Endothelial cell of umbilical vein (primary cell): ENCODE measurements at regions not wholly inside any gene's neighbourhood (a gene's known extent, or its start where the extent isn't known, plus 50 kb on each side); places are given as distances from the start of the nearest gene placed in this dataset.

Experiments
- BruUV-seq: library from RNA; stranded (reverse); fragments of 400-500 nt; replicated peaks from 2 replicates; lab custom pipeline; 2021; lab: Mats Ljungman, UMichigan
- CTCF ChIA-PET: fragments of 300-600, 350-600 bp; sonication (Branson Sonifier 250); formaldehyde crosslinking; loops from one replicate; lab custom pipeline; 2021; ENCODE audit warnings: antibody characterized with exemption, inconsistent platforms; lab: Charles Lee
- POLR2A ChIA-PET: fragments of 300-600, 350-600 bp; sonication (Branson Sonifier 250); formaldehyde crosslinking; loops from one replicate; lab custom pipeline; 2021; ENCODE audit warnings: antibody characterized with exemption, inconsistent platforms; lab: Charles Lee
- DNase-seq: peaks from one replicate; pipeline ENCODE4 v3.0.0-alpha.2; 2011; ENCODE audit warnings: low read depth, low spot score
- FAIRE-seq: peaks from 2 replicates; lab custom pipeline; 2011; peaks lifted over from hg19 to GRCh38; lab: Jason Lieb, UNC
- H2AFZ ChIP-seq: 2 replicates; pipeline ENCODE4 v1.6.0; 2012; ENCODE audit warnings: low read depth, low read length, control low read depth, inconsistent platforms
- H3K27ac ChIP-seq: 2 replicates; pipeline ENCODE4 v1.5.1; 2011; ENCODE audit warnings: low read depth, mild to moderate bottlenecking, control low read depth, low read length, moderate library complexity; ENCODE audit not compliant: insufficient read depth
- H3K27me3 ChIP-seq, 2 experiments: 2 replicates each; pipeline versions ENCODE4 v1.6.0 to v1.6.1; 2011; ENCODE audit warnings: low read length in 2 of 2, mixed read lengths in 1 of 2; ENCODE audit not compliant: control insufficient read depth in 2 of 2, insufficient read depth in 2 of 2
- H3K36me3 ChIP-seq, 2 experiments: 2 replicates in 1 of 2; 3 replicates in 1 of 2; pipeline ENCODE4 v1.5.1; 2011; ENCODE audit warnings: low read length in 2 of 2, mild to moderate bottlenecking in 1 of 2, moderate library complexity in 1 of 2; ENCODE audit not compliant: control insufficient read depth in 2 of 2, insufficient read depth in 2 of 2; ENCODE audit errors: extremely low read depth in 1 of 2
- H3K4me1 ChIP-seq: 3 replicates; pipeline ENCODE4 v1.5.1; 2011; ENCODE audit warnings: mild to moderate bottlenecking, low read length; ENCODE audit not compliant: control insufficient read depth, insufficient read depth; ENCODE audit errors: extremely low read depth
- H3K4me2 ChIP-seq: 2 replicates; pipeline ENCODE4 v1.6.1; 2011; ENCODE audit warnings: low read length, control low read depth, mixed read lengths; ENCODE audit not compliant: insufficient read depth
- H3K4me3 ChIP-seq, 3 experiments: fragments of 200-600 bp in 1 of 3; sonication (generic), shearing (Covaris generic) in 1 of 3; replicated peaks in 1 of 3; 2 replicates each; pipeline ENCODE4 v1.5.1; 2011 to 2016; ENCODE audit warnings: control low read depth in 3 of 3, low read length in 3 of 3, mild to moderate bottlenecking in 2 of 3, inconsistent platforms in 1 of 3, low read depth in 1 of 3, moderate library complexity in 1 of 3; ENCODE audit not compliant: insufficient read depth in 1 of 3
- H3K79me2 ChIP-seq: 2 replicates; pipeline ENCODE4 v1.6.0; 2012; ENCODE audit warnings: low read length, inconsistent platforms; ENCODE audit not compliant: control insufficient read depth, insufficient read depth
- H3K9ac ChIP-seq: replicated peaks from 2 replicates; pipeline ENCODE3; 2011; ENCODE audit warnings: low read length, control low read depth; ENCODE audit not compliant: insufficient read depth; ENCODE audit errors: extremely low read depth
- H3K9me1 ChIP-seq: replicated peaks from 3 replicates; pipeline ENCODE4 v1.6.0; 2011; ENCODE audit warnings: mild to moderate bottlenecking, low read length; ENCODE audit not compliant: control insufficient read depth, insufficient read depth; ENCODE audit errors: extremely low read depth
- H3K9me3 ChIP-seq: replicated peaks from 2 replicates; pipeline ENCODE4 v1.5.1; 2012; ENCODE audit warnings: low read length, inconsistent platforms; ENCODE audit not compliant: control insufficient read depth, insufficient read depth
- H4K20me1 ChIP-seq: replicated peaks from 2 replicates; pipeline ENCODE3; 2011; ENCODE audit warnings: mild to moderate bottlenecking, low read length; ENCODE audit not compliant: control insufficient read depth, insufficient read depth; ENCODE audit errors: extremely low read depth
- EZH2 ChIP-seq: IDR thresholded peaks from 2 replicates; pipeline ENCODE4 v1.6.1; 2012; ENCODE audit warnings: borderline replicate concordance, low read depth, mild to moderate bottlenecking, moderate library complexity, low read length, inconsistent platforms; ENCODE audit not compliant: severe bottlenecking
- FOS ChIP-seq: IDR thresholded peaks from 2 replicates; pipeline ENCODE4 v1.6.1; 2011; ENCODE audit warnings: mild to moderate bottlenecking, low read length, moderate library complexity, borderline replicate concordance; ENCODE audit not compliant: insufficient read depth
- GATA2 ChIP-seq: IDR thresholded peaks from 2 replicates; pipeline ENCODE4 v1.7.0; 2011; ENCODE audit warnings: low read depth, mild to moderate bottlenecking, moderate library complexity, mixed read lengths, low read length; ENCODE audit not compliant: insufficient read length, insufficient read depth
- JUN ChIP-seq: IDR thresholded peaks from 2 replicates; pipeline ENCODE4 v1.6.1; 2011; ENCODE audit warnings: borderline replicate concordance, low read depth; ENCODE audit not compliant: insufficient read length, insufficient read depth
- MYC ChIP-seq: IDR thresholded peaks from one replicate; pipeline ENCODE4 v1.6.1; 2011; ENCODE audit warnings: mild to moderate bottlenecking, low read depth, low read length
- POLR2A ChIP-seq: IDR thresholded peaks from 2 replicates; pipeline ENCODE4 v1.6.1; 2012; ENCODE audit warnings: low read depth, mild to moderate bottlenecking, control low read depth, low read length
- POLR2AphosphoS5 ChIP-seq: IDR thresholded peaks from 2 replicates; pipeline ENCODE4 v1.6.1; 2012; ENCODE audit warnings: low read depth, mild to moderate bottlenecking, control low read depth, low read length, moderate library complexity; ENCODE audit not compliant: insufficient read depth
- dilution Hi-C: fragments of 300-500 bp; cut with MboI; formaldehyde crosslinking; loops from one replicate; pipeline ENCODE4 v1.15.0; 2019; ENCODE audit warnings: low sequenced_read_pairs; ENCODE audit not compliant: extremely low pct_ligation_motif_present
- intact Hi-C: fragments of 100-400 bp; cut with micrococcal nuclease; formaldehyde crosslinking; loops from one replicate; pipeline ENCODE4 v1.10.0; 2022
- TF ChIP-seq, protein P1 (sequence below), 2 donors: IDR thresholded peaks; 1 replicate in 1 of 2; 2 replicates in 1 of 2; pipeline ENCODE4 v1.5.1; 2011; ENCODE audit warnings: low read length in 2 of 2, mild to moderate bottlenecking in 2 of 2, moderate library complexity in 2 of 2, control low read depth in 1 of 2, inconsistent platforms in 1 of 2, low read depth in 1 of 2; ENCODE audit not compliant: insufficient read depth in 1 of 2; ENCODE audit errors: extremely low read depth in 1 of 2
- TF ChIP-seq, protein P2 (sequence below): IDR thresholded peaks from 2 replicates; pipeline ENCODE4 v1.6.1; 2011; ENCODE audit not compliant: insufficient read depth, insufficient read length

DNA sequence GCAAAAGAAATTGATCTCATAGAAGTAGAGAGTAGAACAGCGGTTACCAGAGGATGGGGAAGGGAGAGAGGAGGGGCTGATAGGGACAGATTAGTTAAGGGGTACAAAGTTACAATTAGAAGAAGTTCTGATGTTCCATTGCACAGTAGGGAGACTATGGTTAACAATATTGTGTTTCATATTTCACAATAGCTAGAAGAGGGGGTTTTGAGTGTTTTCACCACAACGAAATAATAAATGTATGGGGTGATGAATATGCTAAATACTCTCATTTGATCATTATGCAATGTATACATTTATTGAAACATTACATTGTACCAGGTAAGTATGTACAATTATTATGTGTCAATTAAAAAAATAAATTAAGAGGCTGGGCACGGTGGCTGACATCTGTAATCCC, 291.2 kb upstream of the KCNJ16 start:
- Histone ChIP-seq H3K79me2 (no peaks in the 10 kb centered on the region), H3K4me1 (no peaks in the 10 kb centered on the region), H4K20me1 (no peaks in the 10 kb centered on the region), H2AFZ (no peak overlapping the region), H3K27ac (no peak overlapping the region), H3K27me3 (no peaks in the 10 kb centered on the region), H3K9me1 (no peaks in the 10 kb centered on the region), H3K4me2 (no peak overlapping the region), H3K36me3 (no peaks in the 10 kb centered on the region), H3K9me3 (no peaks in the 10 kb centered on the region), H3K4me3 (no peak overlapping the region), H3K9ac (no peak overlapping the region)
- POLR2A ChIA-PET = no interaction called here
- TF ChIP-seq JUN (no peak), POLR2AphosphoS5 (no peak), EZH2 (no peak), MYC (no peak), POLR2A (no peak), FOS (no peak), GATA2 (no peak)
- TF ChIP-seq, protein P1, sequence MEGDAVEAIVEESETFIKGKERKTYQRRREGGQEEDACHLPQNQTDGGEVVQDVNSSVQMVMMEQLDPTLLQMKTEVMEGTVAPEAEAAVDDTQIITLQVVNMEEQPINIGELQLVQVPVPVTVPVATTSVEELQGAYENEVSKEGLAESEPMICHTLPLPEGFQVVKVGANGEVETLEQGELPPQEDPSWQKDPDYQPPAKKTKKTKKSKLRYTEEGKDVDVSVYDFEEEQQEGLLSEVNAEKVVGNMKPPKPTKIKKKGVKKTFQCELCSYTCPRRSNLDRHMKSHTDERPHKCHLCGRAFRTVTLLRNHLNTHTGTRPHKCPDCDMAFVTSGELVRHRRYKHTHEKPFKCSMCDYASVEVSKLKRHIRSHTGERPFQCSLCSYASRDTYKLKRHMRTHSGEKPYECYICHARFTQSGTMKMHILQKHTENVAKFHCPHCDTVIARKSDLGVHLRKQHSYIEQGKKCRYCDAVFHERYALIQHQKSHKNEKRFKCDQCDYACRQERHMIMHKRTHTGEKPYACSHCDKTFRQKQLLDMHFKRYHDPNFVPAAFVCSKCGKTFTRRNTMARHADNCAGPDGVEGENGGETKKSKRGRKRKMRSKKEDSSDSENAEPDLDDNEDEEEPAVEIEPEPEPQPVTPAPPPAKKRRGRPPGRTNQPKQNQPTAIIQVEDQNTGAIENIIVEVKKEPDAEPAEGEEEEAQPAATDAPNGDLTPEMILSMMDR (IDR thresholded peaks at IDR 0.05; ENCODE audit: extremely low read depth in 1 of 2, insufficient read depth in 1 of 2, low read depth in 1 of 2, low read length in 2 of 2) = no peak
- TF ChIP-seq, protein P2, sequence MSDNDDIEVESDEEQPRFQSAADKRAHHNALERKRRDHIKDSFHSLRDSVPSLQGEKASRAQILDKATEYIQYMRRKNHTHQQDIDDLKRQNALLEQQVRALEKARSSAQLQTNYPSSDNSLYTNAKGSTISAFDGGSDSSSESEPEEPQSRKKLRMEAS = no peak
- no TSS peak for BruUV-seq
- DNase-seq (no peak), FAIRE-seq (no peak)
- dilution Hi-C loops (no loop called here), intact Hi-C loops (no loop called here)
- CTCF ChIA-PET = no interaction called here
